ENCODE measurements at regions not wholly inside any gene's neighbourhood (a gene's known extent, or its start where the extent isn't known, plus 50 kb on each side); places are given as distances from the start of the nearest gene placed in this dataset.

DNA sequence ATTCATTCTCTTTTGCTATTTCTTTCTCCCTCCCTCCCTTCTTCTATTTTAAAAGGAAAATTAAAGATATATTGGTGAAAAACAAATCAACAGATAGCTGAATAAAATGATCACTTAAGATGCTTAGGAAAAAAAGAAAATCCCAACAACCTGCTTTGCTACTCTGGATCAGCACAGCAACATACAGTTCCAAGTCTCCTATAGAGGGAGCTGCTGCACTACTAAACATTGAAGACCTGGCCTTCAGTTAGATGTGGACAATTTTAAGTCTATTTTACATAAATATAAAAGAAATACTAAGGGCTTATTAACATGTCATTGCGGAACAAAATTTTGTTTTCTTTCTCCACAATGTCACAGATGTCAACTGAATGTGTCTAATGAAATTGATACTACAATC is 226.4 kb downstream of the MAGEB5 start:
- Histone ChIP-seq H3K4me1 (ENCODE audit: control insufficient read depth in 2 of 2, insufficient read depth in 2 of 2, low read length in 2 of 2) (no peaks in the 10 kb centered on the region), H3K4me3 (ENCODE audit: control extremely low read depth in 1 of 5, extremely low read depth in 1 of 5, insufficient read depth in 1 of 5, low read depth in 2 of 5, low read length in 4 of 5) (no peak overlapping the region), H3K9me3 (ENCODE audit: control extremely low read depth in 1 of 3, control insufficient read depth in 2 of 3, insufficient read depth in 1 of 3, low read length in 2 of 3) (no peaks in the 10 kb centered on the region), H3K27ac (ENCODE audit: low read length in 2 of 2) (no peak overlapping the region), H3K9ac (ENCODE audit: low read length) (no peak overlapping the region), H2AFZ (ENCODE audit: insufficient read depth, low read depth, low read length, poor library complexity, severe bottlenecking) (no peak overlapping the region), H3K79me2 (ENCODE audit: control insufficient read depth, insufficient read depth, low read length) (no peaks in the 10 kb centered on the region), H3K36me3 (replicated peaks in 1 of 2; ENCODE audit: control extremely low read depth in 1 of 2, control insufficient read depth in 1 of 2, extremely low read depth in 1 of 2, insufficient read depth in 2 of 2, low read length in 1 of 2) (no peaks in the 10 kb centered on the region), H3K4me2 (replicated peaks; ENCODE audit: low read depth, low read length, poor library complexity, severe bottlenecking) (no peak overlapping the region), H3K27me3 (replicated peaks in 1 of 4; ENCODE audit: control extremely low read depth in 1 of 4, control insufficient read depth in 3 of 4, insufficient read depth in 4 of 4, low read length in 3 of 4) (no peaks in the 10 kb centered on the region), H4K20me1 (ENCODE audit: control insufficient read depth, insufficient read depth, low read length, poor library complexity, severe bottlenecking) (no peaks in the 10 kb centered on the region)
- no peak for DNase-seq
- intact Hi-C loops (cut with micrococcal nuclease), result no loop called here
- POLR2A ChIA-PET, result no interaction called here
- no peaks in the 10 kb centered on the region for H3K4me1 Mint-ChIP-seq
- H3K9me3 Mint-ChIP-seq (ENCODE audit: insufficient read depth), result peaks cover 3% of the 10 kb centered on the region
- no peak for TF ChIP-seq EZH2 (IDR thresholded peaks at IDR 0.05; ENCODE audit: borderline replicate concordance, insufficient read depth, low read depth, low read length, poor library complexity, severe bottlenecking)
- TF ChIP-seq, protein P1, sequence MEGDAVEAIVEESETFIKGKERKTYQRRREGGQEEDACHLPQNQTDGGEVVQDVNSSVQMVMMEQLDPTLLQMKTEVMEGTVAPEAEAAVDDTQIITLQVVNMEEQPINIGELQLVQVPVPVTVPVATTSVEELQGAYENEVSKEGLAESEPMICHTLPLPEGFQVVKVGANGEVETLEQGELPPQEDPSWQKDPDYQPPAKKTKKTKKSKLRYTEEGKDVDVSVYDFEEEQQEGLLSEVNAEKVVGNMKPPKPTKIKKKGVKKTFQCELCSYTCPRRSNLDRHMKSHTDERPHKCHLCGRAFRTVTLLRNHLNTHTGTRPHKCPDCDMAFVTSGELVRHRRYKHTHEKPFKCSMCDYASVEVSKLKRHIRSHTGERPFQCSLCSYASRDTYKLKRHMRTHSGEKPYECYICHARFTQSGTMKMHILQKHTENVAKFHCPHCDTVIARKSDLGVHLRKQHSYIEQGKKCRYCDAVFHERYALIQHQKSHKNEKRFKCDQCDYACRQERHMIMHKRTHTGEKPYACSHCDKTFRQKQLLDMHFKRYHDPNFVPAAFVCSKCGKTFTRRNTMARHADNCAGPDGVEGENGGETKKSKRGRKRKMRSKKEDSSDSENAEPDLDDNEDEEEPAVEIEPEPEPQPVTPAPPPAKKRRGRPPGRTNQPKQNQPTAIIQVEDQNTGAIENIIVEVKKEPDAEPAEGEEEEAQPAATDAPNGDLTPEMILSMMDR (IDR thresholded peaks at IDR 0.05), result no peak
- ATAC-seq (ENCODE audit: low read depth), result no peak
- no peak overlapping the region for H3K27ac Mint-ChIP-seq
- no CpG with 5 or more reads among the region's 1 CpG for WGBS (ENCODE audit: insufficient coverage)
- CTCF ChIA-PET, result no interaction called here
- H3K4me3 Mint-ChIP-seq, result no peak overlapping the region
- no peaks in the 10 kb centered on the region for H3K27me3 Mint-ChIP-seq

DNA sequence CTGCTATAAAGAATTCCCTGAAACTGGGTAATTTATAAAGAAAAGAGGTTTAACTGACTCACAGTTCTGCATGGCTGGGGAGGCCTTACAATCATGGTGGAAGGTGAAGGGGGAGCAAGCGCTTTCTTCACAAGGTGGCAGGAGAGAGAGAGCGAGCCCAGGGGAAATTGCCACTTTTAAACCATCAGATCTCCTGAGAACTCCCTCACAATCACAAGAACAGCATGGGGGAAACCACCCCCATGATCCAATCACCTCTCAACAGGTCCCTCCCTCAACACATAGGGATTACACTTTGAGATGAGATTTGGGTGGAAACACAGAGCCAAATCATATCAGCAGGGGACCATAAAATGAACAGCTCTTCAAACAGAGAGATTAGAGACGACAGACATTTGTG is 198.6 kb downstream of the MAGEB5 start:
- no peak overlapping the region for H3K27ac ChIP-seq (ENCODE audit: low read length in 2 of 2)
- no peak overlapping the region for H3K4me3 ChIP-seq (ENCODE audit: control extremely low read depth in 1 of 5, extremely low read depth in 1 of 5, insufficient read depth in 1 of 5, low read depth in 2 of 5, low read length in 4 of 5)
- H3K4me2 ChIP-seq (replicated peaks; ENCODE audit: low read depth, low read length, poor library complexity, severe bottlenecking), result no peak overlapping the region
- H3K27me3 ChIP-seq (replicated peaks in 1 of 4; ENCODE audit: control extremely low read depth in 1 of 4, control insufficient read depth in 3 of 4, insufficient read depth in 4 of 4, low read length in 3 of 4), result no peaks in the 10 kb centered on the region
- no peak overlapping the region for H3K4me3 Mint-ChIP-seq
- DNase-seq (no peak), ATAC-seq (ENCODE audit: low read depth) (no peak)
- H3K9ac ChIP-seq (ENCODE audit: low read length), result no peak overlapping the region
- no CpG with 5 or more reads among the region's 3 CpGs for WGBS (ENCODE audit: insufficient coverage)
- no peaks in the 10 kb centered on the region for H3K4me1 Mint-ChIP-seq
- H3K36me3 ChIP-seq (replicated peaks in 1 of 2; ENCODE audit: control extremely low read depth in 1 of 2, control insufficient read depth in 1 of 2, extremely low read depth in 1 of 2, insufficient read depth in 2 of 2, low read length in 1 of 2), result no peaks in the 10 kb centered on the region
- H3K9me3 ChIP-seq (ENCODE audit: control extremely low read depth in 1 of 3, control insufficient read depth in 2 of 3, insufficient read depth in 1 of 3, low read length in 2 of 3), result no peaks in the 10 kb centered on the region
- H3K27ac Mint-ChIP-seq, result no peak overlapping the region
- ChIA-PET POLR2A (no interaction called here), CTCF (no interaction called here)
- H2AFZ ChIP-seq (ENCODE audit: insufficient read depth, low read depth, low read length, poor library complexity, severe bottlenecking), result no peak overlapping the region
- no peaks in the 10 kb centered on the region for H3K9me3 Mint-ChIP-seq (ENCODE audit: insufficient read depth)
- H3K4me1 ChIP-seq (ENCODE audit: control insufficient read depth in 2 of 2, insufficient read depth in 2 of 2, low read length in 2 of 2), result no peaks in the 10 kb centered on the region
- no peaks in the 10 kb centered on the region for H3K79me2 ChIP-seq (ENCODE audit: control insufficient read depth, insufficient read depth, low read length)
- no peaks in the 10 kb centered on the region for H4K20me1 ChIP-seq (ENCODE audit: control insufficient read depth, insufficient read depth, low read length, poor library complexity, severe bottlenecking)
- no peak for TF ChIP-seq EZH2 (IDR thresholded peaks at IDR 0.05; ENCODE audit: borderline replicate concordance, insufficient read depth, low read depth, low read length, poor library complexity, severe bottlenecking)
- TF ChIP-seq, protein P1 (IDR thresholded peaks at IDR 0.05), result no peak
- H3K27me3 Mint-ChIP-seq, result no peaks in the 10 kb centered on the region
- intact Hi-C loops (cut with micrococcal nuclease), result no loop called here
